Mesothelial cell of epicardium (in vitro differentiated cells): ENCODE measurements at regions not wholly inside any gene's neighbourhood (a gene's known extent, or its start where the extent isn't known, plus 50 kb on each side); places are given as distances from the start of the nearest gene placed in this dataset.

Source experiments
- DNase-seq, 2 experiments: peaks; one replicate each; pipeline ENCODE4 v3.0.0; 2021; ENCODE audit warnings: low spot score in 2 of 2; ENCODE audit not compliant: unreplicated experiment in 2 of 2
- H3K27ac Mint-ChIP-seq: 2 replicates; pipeline ENCODE4 v1.8.0; 2021; ENCODE audit warnings: mixed read lengths
- H3K27me3 Mint-ChIP-seq: 2 replicates; pipeline ENCODE4 v1.8.0; 2021; ENCODE audit warnings: low read depth, mixed read lengths
- H3K36me3 Mint-ChIP-seq: 2 replicates; pipeline ENCODE4 v1.8.0; 2021; ENCODE audit warnings: mixed read lengths
- H3K4me1 Mint-ChIP-seq: 2 replicates; pipeline ENCODE4 v1.8.0; 2021; ENCODE audit warnings: mixed read lengths
- H3K4me3 Mint-ChIP-seq: 2 replicates; pipeline ENCODE4 v1.8.0; 2021; ENCODE audit warnings: mild to moderate bottlenecking, moderate library complexity, mixed read lengths
- H3K9me3 Mint-ChIP-seq: 2 replicates; pipeline ENCODE4 v1.8.0; 2021; ENCODE audit warnings: mixed read lengths
- CTCF ChIP-seq: fragments of 200-600 bp; sonication (generic); IDR thresholded peaks from one replicate; pipeline ENCODE4 v1.5.0; 2021; ENCODE audit warnings: antibody characterized with exemption; ENCODE audit not compliant: unreplicated experiment

GRCh38 chr4:110354460-110354859 is 121.5 kb upstream of the ENPEP start:
- Mint-ChIP-seq H3K27me3 (no peaks in the 10 kb centered on the region), H3K4me1 (no peaks in the 10 kb centered on the region), H3K36me3 (no peaks in the 10 kb centered on the region), H3K4me3 (no peak overlapping the region), H3K27ac (no peak overlapping the region), H3K9me3 (peaks cover 5% of the 10 kb centered on the region)
- no peak for DNase-seq
- TF ChIP-seq CTCF = no peak

- H3K36me3 Mint-ChIP-seq = no peaks in the 10 kb centered on the region
- H3K9me3 Mint-ChIP-seq = peaks cover 5% of the 10 kb centered on the region
- TF ChIP-seq CTCF = no peak
- H3K27me3 Mint-ChIP-seq = no peaks in the 10 kb centered on the region
- DNase-seq = no peak
- no peak overlapping the region for H3K27ac Mint-ChIP-seq
- no peak overlapping the region for H3K4me3 Mint-ChIP-seq
- no peaks in the 10 kb centered on the region for H3K4me1 Mint-ChIP-seq
Observed at GRCh38 chr4:110352670-110353442, 123.1 kb upstream of the ENPEP start.

- H3K36me3 Mint-ChIP-seq = no peaks in the 10 kb centered on the region
- H3K9me3 Mint-ChIP-seq = peaks cover 5% of the 10 kb centered on the region
- no peaks in the 10 kb centered on the region for H3K27me3 Mint-ChIP-seq
- DNase-seq = no peak
- peaks cover 2% of the 10 kb centered on the region for H3K4me1 Mint-ChIP-seq
- TF ChIP-seq CTCF = no peak
- H3K27ac Mint-ChIP-seq = no peak overlapping the region
- no peak overlapping the region for H3K4me3 Mint-ChIP-seq
Observed at GRCh38 chr4:110348711-110349383, 127.1 kb upstream of the ENPEP start.

GRCh38 chr4:110347805-110348204 is 128.2 kb upstream of the ENPEP start:
- TF ChIP-seq CTCF = no peak
- Mint-ChIP-seq H3K4me1 (peaks cover 2% of the 10 kb centered on the region), H3K4me3 (no peak overlapping the region), H3K27ac (no peak overlapping the region), H3K27me3 (no peaks in the 10 kb centered on the region), H3K36me3 (no peaks in the 10 kb centered on the region), H3K9me3 (peaks cover 5% of the 10 kb centered on the region)
- DNase-seq = no peak

- Mint-ChIP-seq H3K4me1 (peaks cover 5% of the 10 kb centered on the region), H3K36me3 (no peaks in the 10 kb centered on the region), H3K27me3 (no peaks in the 10 kb centered on the region), H3K9me3 (no peaks in the 10 kb centered on the region), H3K27ac (no peak overlapping the region), H3K4me3 (no peak overlapping the region)
- DNase-seq = no peak
- peak; percentile 47 for TF ChIP-seq CTCF
Observed at GRCh38 chr4:110344165-110344564, 131.8 kb upstream of the ENPEP start.
